CD4-positive, alpha-beta T cell treated with Interleukin-10 for 1 hour (primary cell): ENCODE measurements at regions not wholly inside any gene's neighbourhood (a gene's known extent, or its start where the extent isn't known, plus 50 kb on each side); places are given as distances from the start of the nearest gene placed in this dataset.
A peak's percentile ranks its signal among the peaks of the same experiment; 100 is the strongest.

ENCODE experiments used
- DNase-seq: peaks from one replicate; pipeline ENCODE4 v3.0.0-alpha.2; 2020

DNA sequence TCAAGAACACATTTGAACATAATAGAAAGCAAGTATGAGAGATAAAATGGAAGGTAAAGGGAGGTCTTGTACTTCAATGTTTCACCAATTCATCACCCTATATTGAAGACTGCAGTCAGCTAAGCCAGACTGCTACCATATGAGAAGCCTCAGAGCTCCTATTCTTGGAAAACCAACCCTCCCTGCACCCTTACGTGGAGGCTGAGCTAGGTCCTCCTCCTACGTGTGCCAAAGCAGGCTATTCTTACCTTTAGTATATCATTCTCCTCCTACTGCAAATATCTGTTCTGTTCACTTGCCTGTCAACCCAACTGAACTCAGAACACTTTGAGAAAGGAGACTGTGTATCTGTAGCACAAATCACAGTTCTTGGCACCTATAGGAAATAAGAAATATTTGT, 255.8 kb upstream of the HNRNPA3 start:
- DNase-seq: no peak

DNA sequence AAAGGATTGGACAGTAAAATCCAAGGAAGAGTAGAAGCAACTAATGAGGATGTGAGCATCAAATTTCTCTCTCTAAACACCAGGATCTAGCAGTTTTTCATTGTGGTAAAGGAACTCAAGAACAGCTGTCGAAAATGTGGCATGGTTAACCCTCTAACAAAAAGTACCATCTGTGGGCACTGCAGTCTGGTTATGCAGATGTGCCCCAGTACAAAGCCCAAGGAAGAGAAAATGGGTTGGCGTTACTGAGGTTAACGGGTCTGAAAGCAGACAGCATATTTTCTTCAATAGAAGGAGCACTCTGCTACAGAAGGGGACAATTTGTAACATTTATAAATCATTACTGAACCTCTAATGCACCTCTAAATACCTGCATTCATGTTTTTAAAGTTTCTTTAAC, 253.0 kb upstream of the HNRNPA3 start:
- DNase-seq: no peak

DNA sequence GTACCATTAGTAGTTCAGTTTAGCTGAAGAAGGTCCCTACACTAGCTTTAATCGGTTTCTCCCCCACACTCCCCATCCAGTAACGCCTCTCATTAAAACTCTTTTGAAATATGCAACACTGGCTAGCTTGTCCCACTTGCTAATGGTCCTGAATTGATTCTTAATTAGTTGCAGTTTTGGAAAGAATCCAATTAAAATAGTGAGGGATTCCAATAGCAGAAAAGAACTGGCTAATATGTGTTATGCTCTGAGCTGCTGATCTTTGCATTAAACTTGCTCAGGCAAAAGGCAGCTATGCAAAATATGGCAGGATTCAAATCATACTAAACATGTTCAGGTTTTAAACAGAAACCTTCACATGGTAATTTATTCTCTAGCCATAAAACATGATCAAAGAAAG, 252.5 kb upstream of the HNRNPA3 start:
- no peak for DNase-seq

DNA sequence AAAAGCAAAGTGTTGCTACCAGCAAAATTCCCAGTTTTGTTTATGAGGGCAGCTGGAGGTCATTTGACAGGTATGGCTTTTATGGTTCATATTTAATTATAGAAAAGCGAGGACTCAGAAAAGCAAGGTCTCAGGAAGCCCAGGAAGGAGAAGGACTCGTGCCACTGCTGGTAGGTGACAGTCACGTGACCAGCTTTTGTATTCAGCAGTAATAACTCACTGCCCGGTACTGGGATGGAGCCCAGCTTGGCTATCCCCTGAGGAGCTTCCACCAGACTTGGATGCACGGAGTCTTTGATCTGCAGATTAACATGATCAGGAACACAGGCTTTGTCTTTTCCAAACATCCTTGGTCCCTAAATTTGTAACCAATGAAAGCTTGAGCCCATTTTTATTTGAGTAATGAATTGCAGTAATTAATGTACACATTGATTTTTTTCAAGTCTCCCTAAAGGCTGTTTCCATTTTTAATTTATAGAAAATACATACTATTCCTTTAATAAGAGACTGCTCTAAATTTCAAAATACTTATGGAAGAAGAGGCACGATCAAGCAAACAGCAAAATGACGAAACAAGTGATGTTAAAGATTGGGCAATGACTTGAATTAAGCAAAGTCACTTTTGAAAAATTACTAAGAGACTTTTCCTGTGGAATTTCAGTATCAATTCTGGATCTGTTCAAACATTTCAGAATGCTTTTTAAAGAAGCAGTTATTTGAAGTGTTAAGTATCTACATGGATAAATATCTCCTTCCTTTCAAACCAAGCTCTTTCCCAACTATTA, 251.7 kb upstream of the HNRNPA3 start:
- no peak for DNase-seq

DNA sequence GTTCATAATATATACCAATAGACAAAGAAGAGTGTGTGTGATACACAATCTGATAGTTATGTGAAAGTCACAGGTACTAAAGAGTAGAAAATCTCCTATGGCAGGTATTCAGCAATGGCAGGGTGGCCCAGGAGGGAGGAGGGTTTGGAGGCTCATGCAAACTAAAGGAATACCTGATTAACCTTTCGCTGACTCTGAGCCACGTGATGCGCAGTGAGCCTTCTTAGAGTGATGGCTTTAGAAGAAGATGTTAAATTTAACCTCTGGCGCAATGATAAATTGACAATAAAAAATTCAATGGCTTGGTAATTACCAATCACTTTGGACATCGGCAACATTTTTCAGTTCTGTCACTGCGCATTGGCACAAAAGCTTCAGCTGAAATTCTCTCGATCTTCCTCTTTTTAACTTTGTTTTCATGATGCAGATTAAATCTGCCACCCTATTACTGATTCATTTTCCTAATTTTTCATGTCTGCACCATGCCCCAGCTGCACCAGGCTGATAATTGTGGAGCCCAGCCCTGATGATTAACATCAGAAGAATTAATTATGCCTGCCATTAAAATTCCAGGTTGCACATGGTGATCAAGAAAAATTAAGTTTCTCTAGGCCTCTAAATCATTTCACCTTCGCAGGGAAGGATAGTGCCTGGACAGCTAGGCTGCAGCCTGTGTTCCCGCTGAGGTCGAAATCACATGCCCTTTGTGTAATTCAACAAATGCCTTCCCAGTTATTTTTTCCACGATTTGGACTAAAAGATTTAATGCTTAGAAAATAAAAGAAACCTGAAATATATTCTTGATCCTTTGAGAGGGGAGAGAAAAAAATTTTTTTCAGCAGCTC, 250.6 kb upstream of the HNRNPA3 start:
- DNase-seq: no peak

DNA sequence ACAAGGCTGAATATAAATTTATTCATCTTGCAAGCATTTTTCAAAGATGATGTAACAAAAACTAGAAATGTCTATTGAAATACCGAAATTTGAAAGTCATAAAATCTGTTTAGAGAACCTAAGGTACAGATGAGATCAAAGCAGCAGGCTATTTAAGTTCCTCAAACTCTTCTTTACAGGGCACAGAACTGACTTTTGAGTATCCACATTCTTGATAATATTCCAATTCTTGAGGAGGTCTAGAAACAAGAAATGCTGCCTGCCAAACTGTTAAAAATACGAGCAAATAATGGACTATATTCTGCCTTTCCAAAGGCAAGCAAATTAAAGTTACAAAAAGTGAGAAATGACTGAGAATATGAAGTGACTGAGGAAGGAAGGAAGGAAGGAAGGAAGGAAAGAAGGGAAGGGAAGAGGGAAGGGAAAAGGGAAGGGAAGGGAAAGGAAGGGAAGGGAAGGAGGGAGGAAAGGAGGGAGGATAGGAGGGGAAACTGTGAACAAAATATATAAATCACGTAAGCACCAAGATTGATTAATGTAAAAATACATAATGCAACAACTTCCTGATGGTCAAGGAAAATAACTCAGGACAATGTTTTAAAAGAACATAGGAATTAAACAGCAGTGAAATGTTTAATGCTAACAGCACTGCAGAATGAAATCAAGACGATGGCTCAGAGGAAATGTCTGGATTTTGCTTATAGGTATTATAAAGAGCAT, 248.9 kb upstream of the HNRNPA3 start:
- no peak for DNase-seq

DNA sequence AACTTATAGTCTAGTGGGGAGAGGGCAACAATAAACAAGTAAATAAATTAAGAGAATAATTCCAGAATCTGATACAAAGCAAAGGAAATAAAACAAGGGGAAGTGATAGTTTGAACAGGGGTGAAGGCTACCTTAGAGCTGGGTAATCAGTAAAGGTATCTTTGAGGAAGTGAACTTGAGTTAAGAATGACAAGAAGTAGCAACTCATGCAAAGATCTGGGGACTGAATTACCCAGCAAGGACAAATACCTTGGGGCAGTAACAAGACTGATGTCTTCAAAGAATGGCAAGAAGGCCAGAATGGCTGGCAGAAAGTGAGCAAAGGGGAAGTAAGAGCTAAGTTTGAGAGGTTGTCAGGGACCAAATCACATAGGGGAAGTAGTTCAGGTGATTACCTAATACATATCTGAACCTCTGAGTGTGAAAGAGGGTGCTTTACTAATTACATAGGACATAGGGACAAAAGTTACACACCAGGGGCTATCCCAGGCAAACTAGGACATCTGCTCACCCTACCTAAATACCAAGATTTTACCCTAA, 244.6 kb upstream of the HNRNPA3 start:
- no peak for DNase-seq

DNA sequence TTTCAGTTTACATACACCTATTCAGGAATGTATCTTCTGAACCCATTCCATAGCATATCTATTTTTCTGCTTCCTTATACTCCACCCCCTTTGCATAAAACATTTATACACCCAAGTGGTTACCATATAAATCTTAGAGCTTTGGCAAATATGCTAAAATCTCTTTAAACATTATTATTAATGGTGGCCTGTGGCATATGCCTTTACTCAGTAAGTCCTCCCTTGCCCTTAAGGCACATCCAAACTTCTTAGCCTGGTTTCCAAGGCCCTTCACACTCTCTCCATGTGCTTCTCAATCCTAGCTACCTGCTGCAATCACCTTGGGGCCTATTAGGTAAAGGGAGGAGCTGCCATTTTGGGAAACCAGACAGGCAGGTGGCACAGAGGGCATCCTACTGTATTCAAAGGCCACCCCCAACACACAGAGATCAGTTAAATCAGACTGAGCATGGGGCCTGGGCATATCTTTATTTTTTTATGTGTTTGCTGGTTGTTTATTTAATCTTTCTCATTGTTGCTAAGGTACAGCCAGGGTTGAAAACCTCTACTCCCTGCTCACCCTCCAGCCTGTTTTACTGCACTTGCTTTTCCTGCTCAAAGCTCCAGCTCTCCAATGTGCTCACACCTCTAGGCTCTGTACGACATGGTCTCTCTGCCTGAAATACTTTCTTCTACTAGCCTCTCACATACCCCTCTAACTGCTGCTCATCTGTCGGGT, 242.8 kb upstream of the HNRNPA3 start:
- DNase-seq: no peak

GRCh38 chr2:176976736-176977685, 235.6 kb upstream of the HNRNPA3 start:
- no peak for DNase-seq

- DNase-seq: no peak
Observed at GRCh38 chr2:176978921-176979320, 233.7 kb upstream of the HNRNPA3 start.

DNA sequence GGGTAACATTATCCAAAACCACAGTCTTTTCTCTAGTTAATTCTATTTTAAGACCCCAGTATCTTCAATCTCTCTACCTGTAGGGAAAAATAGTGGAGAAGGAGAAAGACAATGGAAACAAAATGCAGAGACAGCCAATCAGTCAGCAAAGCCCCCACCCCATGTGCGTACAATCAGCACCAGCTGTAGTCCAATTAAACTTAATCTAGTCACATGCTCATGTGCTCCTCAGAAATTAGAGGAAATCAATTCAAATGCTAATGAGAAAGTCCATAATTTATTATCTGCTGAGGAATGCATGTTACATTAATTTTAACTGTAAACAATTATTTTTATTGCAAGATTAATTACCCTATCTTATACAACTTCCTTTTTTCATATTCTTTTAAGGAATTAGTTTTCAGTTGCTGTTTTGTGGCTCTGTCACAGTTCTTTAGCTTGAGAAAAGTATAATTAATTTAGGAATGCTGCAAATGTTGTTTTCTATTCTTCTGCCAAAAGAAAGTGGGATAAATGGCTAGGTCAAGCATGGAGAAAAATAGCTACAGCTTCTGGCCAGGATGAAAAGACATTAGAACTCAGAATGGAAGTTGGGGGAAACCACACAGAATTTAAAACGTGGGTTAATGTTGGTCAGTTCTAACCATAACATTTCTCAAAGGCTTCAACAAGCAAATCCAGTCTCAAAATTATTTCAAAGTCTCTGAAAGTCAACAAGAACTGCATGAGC, 232.4 kb upstream of the HNRNPA3 start:
- no peak for DNase-seq

- no peak for DNase-seq
Observed at GRCh38 chr2:176984987-176985386, 227.6 kb upstream of the HNRNPA3 start.

DNA sequence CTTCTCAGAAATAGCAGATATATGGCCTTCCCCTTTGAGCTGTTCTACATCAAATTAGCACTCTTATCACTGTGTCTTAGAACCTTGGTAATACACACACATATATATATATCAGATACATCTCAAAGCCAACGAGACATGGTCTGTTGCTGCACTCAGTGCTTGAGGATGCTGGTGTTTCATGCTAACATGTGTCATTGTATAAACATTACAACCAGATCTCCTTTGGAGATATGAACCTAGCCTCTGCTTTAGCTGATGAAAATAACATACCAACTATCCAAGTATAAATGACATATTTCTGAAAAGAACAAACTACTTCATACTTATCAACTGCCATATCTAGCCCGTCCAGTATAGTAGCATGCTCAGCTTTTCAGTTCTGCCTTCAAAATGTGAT, 226.7 kb upstream of the HNRNPA3 start:
- DNase-seq: no peak

- no peak for DNase-seq
Observed at GRCh38 chr2:176986487-176986886, 226.1 kb upstream of the HNRNPA3 start.

DNA sequence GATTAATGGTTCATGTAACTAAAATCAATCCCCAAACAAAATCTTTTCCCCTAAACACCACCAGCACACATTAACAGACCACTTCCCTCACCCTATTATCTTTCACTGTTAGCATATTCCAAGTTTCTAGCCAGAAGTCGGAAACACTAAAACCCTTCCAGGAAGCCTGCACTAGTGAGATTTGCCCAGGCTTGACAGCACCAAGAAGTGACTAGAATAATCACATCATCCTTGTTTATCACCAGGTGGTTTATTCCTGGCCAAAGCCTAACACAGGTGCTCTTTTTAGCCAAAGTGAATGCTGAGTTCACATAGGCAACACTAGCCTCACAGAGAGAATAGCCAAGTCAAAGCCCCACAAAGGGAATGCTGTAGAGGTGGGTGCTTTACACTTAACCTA, 221.2 kb upstream of the HNRNPA3 start:
- no peak for DNase-seq

DNA sequence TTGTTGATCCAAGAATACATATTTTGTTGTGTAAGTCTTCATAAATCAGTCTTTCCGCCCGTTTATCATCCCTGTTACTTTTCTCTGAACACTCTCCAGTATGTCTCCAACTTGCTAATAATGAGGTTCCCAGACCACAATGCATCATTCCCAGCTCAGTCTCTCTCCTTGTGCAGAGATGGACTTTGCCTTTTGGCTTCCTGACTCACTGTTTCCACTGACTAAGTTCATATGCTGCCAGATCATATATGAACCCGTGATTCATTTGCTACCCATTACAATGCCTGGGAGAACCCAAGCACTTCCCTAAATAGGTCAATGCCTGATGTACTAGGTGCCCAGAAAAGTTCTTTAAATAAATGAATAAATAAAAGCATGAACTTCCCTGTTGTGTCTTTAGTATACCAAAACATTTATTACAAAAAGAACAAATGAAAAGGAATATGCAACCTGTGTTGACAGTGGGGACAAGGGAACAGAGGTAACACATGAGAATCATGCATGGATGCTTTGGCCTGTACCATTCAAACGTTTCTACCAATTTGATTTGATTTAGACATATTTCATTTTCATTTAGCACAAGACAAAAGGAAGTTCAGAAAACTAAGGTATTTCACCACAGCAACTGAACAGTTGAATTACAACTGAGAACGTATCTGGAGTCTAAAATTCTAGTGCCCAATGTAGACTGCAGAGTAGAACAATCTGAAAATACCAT, 215.4 kb upstream of the HNRNPA3 start:
- DNase-seq: peak; percentile 13

DNA sequence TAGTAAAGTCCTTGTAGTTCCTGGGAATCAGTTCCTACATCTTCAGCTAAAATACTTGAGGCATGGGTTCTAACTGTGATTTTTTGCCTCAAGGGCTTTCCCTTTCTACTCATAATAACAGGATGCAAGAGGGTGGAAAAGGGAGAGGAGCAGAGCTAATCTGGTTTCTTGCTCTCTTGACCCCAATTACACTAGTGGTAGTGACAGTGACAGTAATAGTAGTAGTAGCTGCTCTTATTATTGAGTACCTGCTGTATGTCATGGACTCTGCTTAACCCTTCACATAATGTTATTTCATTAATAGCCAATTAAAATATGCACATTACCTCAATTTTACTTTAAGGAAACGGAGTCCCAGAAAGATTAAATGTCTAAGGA, 214.8 kb upstream of the HNRNPA3 start:
- DNase-seq: no peak

DNA sequence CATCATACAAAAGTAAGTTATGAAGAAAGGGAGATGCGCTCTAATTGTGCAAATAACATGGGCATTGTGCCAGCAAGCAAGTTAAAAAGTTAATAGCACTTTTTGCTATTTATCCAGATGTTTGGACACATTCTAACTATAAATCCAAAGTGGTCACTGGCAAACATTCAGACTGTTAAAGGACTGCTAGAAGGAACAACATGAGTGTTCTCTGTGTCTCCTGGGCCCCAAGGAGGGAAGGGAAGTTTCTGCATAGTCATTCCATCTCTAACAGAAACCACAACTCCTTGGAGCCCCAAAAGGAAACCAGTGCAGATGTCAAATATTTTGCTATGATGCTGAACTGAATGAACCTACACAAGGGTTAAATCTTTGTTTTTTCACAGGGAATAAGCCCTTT, 213.3 kb upstream of the HNRNPA3 start:
- DNase-seq: no peak

- DNase-seq: no peak
Observed at GRCh38 chr2:177000061-177000714, 212.4 kb upstream of the HNRNPA3 start.

- no peak for DNase-seq
Observed at GRCh38 chr2:177000715-177001072, 211.9 kb upstream of the HNRNPA3 start.
